Activated T-helper 1 cell treated with anti-CD3 and anti-CD28 coated beads, Interleukin-2, amount 50 U/mL, for 16 hours (primary cell): ENCODE measurements at regions not wholly inside any gene's neighbourhood (a gene's known extent, or its start where the extent isn't known, plus 50 kb on each side); places are given as distances from the start of the nearest gene placed in this dataset.

ENCODE experiments used
- DNase-seq, 2 donors: peaks; one replicate each; pipeline ENCODE4 v3.0.0-alpha.2; 2020; ENCODE audit warnings: low read depth in 1 of 2, low spot score in 1 of 2

DNA sequence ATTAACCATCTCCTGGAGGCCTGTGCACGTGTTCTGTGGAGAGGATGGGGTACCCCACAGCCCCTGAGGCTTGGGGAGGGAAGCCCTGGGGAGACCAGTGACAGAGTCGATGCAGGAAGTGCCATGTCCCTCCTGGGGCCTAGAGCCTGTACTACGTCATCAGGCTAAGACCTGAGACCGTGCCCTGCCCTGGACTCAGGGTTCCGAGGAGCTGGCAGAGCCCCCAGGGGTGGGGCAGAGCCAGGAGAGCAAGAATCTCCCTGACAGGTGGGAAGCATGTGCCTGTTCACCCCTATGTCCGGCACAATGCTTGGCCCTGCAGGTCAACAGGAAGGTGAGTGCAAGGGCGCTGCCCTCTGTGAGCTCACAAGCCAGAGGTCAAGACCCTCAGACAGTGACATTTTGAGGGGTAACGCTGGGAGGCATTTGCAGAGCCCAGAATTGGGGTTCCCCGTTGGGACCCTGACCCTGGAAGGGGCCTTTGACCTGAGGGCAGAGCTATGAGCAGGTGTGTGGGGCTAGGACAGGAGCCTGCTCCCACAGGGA lies 781.6 kb downstream of the BRD1 start:
- no peak for DNase-seq

DNA sequence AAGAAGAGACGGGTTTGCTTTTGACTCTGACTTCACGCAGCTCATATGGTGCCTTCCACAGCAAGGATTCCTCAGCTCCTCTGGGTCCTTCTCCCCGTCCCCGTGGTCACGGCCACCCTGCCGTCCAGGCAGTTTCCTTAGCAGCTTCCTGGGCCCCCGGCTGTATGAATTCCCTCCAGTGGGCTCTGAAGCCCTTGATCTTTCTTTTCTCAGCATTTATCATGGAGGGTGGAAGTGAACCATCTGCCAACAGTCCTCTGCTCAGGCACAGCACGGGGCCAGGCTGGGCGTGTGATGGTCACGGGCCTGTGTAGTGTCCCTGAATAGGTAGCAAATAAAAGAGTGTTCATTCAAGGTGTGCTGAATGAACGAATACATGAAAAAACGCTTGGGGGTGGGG lies 782.4 kb downstream of the BRD1 start:
- DNase-seq, result no peak

GRCh38 chr22:49044776-49045175 lies 782.9 kb downstream of the BRD1 start:
- DNase-seq, result no peak

DNA sequence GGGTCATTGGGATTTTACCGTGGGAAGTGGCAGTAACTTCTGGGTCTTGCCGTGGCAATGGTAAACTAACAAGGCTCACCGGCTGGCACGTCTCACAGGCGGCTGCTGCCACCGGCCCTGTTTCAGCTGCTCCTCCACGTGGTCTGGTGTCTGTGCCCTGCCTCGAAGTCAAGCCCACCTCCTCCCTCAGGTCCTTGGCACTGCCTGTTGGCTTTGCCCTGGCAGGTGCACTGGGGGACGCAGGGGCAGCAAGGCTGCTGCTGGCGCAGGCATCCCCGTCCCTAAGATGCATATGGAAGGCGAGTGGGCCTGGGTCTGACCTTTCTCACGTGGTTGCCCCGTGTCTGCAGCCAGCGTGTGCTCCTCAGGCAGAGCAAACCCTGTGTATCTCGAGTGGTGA lies 783.6 kb downstream of the BRD1 start:
- DNase-seq, result no peak

DNA sequence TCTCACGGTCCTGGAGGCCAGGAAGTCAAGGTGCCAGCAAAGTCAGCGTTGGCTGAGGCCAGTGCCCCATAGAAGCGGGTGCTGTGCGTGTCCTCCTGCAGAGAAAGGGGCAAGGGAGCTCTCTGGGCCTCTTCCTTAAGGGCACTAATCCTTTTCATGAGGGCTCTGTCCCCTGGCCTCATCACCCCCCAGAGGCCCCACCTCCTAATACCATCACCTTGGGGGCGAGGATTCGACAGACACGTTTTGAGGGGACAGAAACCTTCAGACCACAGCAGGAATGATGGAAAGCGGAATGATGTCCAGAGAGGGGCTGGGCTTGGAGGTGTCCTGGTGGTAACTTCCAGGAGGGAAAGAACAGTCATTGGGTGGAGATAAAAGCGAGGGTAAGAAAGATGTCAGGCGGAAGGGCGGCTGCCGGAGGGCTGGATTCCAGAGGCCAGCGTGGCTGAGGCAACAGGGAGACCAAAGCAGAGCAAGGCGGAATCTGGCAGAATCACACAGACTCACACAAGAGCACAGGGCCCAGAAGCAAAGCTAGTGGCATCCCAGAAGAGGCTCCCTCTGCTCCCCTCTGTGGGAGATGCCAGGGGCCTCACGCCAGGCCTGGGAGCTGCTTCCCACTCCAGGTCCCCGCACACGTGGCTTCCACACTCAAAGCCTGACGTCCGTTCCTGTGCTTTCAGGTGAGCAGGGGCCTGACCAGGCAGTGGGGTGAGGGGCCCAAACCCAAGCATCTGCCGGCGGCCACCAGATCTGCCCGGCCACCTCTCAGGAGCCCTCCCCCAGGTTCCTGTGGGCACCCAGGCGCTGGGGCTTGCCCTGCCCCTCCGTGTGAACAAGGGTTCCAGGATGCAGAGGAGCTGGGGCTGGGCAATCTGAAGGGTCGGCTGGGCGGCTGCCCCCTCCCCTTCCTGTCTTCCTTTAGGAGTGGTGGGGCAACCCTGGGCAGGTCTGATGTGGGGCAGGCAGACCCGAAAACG lies 784.5 kb downstream of the BRD1 start:
- no peak for DNase-seq

- DNase-seq, result no peak
Observed at GRCh38 chr22:49042066-49042465, 785.6 kb downstream of the BRD1 start.

DNA sequence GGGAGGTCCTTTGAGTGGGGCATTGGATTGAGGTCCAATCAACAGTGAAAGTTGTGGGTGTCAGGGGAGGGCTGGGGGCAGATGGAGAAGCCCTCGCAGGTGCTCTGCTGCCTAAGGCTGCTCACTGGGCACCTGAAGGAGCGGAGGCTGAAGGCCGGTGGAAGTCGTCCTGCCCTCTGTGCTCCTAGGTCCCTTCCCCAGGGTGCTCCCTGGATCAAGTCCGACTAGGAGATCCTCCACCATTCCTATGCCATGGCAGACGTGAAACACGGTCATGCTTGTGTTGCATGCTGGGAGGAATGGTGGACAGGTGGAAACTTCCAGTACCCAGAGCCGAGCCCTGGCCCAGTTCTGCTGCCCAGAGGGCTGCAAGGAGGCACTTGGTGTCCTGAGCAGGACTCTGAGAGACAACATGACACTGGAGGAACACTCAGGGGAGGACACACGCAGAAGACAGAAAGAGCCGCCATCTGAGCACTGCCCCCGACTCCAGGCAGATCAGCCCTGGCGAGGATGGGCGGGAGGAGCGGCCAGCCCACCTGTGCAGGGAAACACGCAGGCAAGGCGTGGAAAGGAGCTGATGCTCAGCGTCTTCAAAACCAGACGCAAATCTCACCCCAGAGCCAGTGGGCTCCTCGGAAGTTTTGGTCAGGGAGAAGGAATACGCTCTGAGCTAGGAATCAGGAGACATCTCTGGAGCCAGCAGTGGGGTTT lies 786.8 kb downstream of the BRD1 start:
- no peak for DNase-seq

DNA sequence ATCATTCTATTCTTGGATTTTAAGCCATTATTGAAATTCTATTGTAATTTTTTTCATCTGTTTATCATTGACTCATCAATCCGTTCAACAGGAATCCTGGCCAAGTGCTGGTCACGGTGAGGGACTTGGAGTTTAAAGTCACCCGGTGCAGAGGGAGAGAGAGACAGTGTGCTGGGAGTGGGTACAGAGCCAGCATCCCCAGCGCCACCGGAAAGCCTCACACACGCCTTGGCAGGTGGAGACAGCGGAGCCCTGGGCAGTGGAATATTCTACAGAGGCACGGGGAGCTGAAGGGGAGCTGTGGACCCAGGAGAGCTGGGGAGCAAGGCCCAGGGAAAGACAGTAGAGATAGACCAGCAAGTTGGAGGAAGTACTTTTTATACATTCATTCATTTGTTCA lies 787.6 kb downstream of the BRD1 start:
- DNase-seq, result no peak

GRCh38 chr22:49039625-49040024 lies 788.0 kb downstream of the BRD1 start:
- no peak for DNase-seq

- DNase-seq, result no peak
Observed at GRCh38 chr22:49037701-49038245, 789.9 kb downstream of the BRD1 start.

GRCh38 chr22:49036513-49036912 lies 791.2 kb downstream of the BRD1 start:
- DNase-seq, result no peak

- DNase-seq, result no peak
Observed at GRCh38 chr22:49035818-49036457, 791.7 kb downstream of the BRD1 start.

DNA sequence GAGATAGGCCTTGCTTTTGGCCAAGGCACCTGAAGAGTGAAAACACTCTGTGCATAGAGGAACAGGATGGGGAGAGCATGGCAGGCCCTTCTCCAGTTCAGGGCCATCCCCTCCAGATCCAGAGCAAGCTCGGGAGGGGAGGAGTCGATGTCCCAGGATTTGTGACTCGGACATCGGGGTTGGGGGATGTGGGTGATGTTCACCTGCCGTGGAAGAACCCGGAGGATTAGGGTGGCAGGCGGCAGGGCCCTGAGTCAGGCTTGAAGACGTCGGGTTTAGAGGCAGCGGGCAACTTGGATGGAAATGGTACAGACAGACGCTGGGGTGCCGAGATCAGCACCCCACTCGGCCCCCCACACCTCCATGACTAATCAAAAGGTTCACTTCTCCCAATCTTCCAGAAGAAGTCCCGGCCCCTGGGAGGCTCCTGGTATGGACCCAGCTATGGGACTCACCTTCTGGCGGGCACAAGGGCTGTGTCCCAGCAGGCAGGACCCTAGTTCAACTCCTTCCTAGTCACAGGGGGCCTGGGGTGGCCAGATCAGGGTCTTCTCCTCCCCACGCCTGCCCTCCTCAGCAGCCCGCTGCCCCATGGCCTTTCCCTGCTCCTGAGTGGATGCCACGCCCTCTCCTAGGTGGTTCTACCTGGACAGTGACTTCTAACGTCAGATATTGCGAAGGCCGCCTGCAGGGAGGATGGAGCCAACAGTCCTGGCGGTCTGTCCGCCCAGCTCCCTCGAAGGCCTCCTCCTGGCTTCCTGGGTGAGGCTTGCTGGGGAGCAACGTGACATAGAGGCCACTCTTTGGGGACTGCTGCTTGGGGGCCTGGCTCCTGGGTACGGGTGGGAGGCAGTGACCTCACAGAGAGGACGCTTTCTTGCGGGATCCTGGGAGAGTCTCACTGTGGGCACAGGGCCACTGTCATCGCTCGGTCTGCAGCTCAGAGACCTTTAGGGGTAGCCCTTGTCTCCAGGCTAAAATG lies 792.5 kb downstream of the BRD1 start:
- no peak for DNase-seq

- DNase-seq, result no peak
Observed at GRCh38 chr22:49033616-49034015, 794.1 kb downstream of the BRD1 start.

GRCh38 chr22:49032821-49033220 lies 794.9 kb downstream of the BRD1 start:
- DNase-seq, result no peak

DNA sequence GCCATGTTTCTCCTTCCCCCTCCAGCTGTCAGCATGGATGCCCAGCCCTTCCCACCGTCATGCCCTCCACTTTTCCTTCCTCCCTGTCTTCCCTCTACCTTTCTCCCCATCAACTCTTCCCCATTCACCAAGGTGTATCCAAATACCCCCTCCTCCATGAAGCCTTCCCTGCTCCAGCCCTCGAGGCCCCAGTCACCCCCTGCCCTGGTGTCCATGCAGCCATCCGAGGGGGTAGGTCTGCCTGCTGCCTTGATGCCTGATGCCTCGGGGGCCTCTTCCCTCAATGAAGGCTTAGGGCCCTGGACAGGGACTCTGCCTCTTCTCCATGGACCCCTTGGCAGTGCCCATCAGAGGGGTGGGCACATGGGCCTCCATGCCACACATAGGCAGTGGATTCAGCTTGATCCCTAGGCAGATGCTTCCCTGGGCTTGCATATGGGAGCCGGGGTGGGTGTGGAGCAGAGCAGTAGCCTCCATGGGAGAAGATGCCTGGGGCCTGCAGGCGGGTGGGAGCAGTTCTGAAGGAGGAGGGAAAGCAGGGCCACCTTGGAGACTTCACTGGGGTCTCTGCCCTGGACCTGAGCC lies 795.8 kb downstream of the BRD1 start:
- no peak for DNase-seq

DNA sequence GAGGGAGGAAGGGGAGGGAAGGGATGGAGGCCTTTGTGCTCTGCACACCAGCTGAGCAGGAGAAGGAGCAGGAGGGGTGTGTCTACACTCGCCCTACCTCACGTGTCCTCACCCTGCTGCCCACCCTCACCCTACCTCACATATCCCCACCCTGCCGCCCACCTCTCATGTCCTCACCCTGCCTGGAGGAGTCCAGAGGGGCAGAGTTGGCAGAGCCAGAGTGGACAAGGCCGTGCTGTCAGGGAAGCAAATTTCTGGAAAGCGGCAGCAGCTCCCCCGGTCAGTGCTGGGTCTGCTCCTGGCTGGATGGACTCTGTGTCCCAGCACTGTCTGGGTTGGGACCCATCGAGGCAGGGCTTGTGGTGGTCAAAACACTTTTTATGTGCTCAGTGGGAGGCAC lies 799.6 kb downstream of the BRD1 start:
- DNase-seq, result no peak

DNA sequence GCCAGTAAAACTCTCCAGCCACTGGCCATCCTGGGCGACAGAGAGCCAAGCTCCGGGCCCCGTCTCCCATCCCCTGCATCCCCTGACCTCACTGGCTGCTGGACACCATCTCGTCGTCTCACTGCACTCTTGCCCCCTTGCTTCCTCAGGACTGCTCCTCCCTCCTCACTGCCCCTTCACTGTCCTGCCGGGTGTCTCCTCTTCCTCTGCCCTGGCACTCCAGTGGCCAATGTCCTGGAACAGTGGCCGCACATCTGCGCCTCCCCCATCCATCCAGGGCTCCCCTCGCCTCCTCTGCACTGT lies 800.4 kb downstream of the BRD1 start:
- no peak for DNase-seq

GRCh38 chr22:49026494-49027367 lies 800.9 kb downstream of the BRD1 start:
- DNase-seq, result no peak
